GM12891 (cell line): ENCODE measurements at regions not wholly inside any gene's neighbourhood (a gene's known extent, or its start where the extent isn't known, plus 50 kb on each side); places are given as distances from the start of the nearest gene placed in this dataset.
"Not testable (repeated sequence)": the region's sequence is repeated elsewhere in the genome, so short reads cannot be mapped to it uniquely, and the experiment has no call there.

ENCODE experiments used
- DNase-seq: peaks from one replicate; pipeline ENCODE4 v3.0.0; 2011; ENCODE audit warnings: low spot score; ENCODE audit not compliant: insufficient read length
- FAIRE-seq: peaks from 2 replicates; lab custom pipeline; 2011; peaks lifted over from hg19 to GRCh38; lab: Jason Lieb, UNC
- PAX5 ChIP-seq: IDR thresholded peaks from 2 replicates; pipeline ENCODE4 v1.6.1; 2011; ENCODE audit warnings: low read length, moderate library complexity, mild to moderate bottlenecking; ENCODE audit not compliant: insufficient read depth, severe bottlenecking
- POLR2A ChIP-seq: IDR thresholded peaks from 2 replicates; pipeline ENCODE4 v1.6.1; 2011; ENCODE audit warnings: low read depth, low read length, control low read depth
- POLR2AphosphoS5 ChIP-seq: IDR thresholded peaks from 2 replicates; pipeline ENCODE4 v1.6.1; 2011; ENCODE audit warnings: low read depth, low read length, control low read depth
- POU2F2 ChIP-seq: IDR thresholded peaks from 2 replicates; pipeline ENCODE4 v1.6.1; 2011; ENCODE audit warnings: low read depth, mild to moderate bottlenecking, control low read depth, low read length, moderate library complexity
- SPI1 ChIP-seq: IDR thresholded peaks from 2 replicates; pipeline ENCODE4 v1.6.1; 2011; ENCODE audit warnings: low read depth, low read length, control low read depth
- TAF1 ChIP-seq: IDR thresholded peaks from 2 replicates; pipeline ENCODE4 v1.6.1; 2011; ENCODE audit warnings: low read depth, low read length, control low read depth

DNA sequence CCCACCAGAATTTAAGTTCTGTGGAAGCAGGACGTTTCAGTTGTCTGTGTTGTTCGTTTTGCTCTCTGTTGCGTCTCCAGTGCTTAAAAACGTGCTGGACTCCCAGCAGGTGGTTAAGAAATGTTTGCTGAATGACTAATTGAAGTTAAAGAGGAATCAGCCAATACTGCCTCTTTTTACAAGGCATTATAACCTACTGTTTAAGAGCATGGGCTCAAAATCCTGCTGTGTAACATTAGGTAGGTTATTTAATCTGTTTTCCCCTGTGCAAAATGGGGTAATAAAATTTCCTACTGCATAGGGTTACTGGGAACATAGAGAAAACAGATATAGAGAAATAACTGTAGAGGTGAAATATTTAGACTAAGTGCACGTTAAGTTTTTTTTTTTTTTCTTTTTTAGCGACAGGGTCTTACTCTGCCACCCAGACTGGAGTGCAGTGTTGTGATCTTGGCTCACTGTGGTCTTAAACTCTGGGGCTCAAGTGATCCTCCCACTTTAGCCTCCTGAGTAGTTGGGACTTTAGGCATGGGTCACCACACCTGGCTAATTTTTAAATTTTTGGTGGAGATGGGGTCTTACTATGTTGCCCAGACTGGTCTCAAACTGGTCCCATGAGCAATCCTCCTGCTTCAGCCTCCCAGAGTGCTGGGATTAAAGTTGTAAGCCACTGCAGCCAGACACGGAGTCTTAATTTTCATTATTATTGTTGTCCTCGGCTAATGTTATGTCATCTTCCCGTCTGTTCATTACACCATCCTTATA, 139.4 kb upstream of the PRICKLE1 start:
- DNase-seq (no peak), FAIRE-seq (no peak)
- TF ChIP-seq PAX5 (no peak), POLR2A (no peak), SPI1 (no peak), POU2F2 (no peak), TAF1 (no peak), POLR2AphosphoS5 (no peak)

DNA sequence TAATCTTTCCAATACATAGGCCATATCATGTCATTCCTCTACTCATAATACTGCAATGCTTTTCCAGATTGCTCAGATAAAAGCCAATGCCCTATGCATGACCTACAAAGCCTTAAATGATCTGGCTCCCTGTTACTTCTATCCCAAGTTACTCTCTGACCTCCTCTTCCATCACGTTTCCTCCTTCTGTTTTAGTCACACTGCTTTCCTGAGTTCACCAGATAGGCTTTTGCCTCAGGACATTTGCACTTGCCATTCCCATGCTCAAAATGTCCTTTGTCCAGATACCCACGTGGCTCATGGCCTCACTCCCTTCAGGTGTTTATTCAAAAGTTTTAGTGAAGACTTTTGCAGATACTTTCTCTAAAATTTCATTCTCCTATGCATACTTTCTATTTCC, 138.7 kb upstream of the PRICKLE1 start:
- TF ChIP-seq PAX5, result no peak
- TF ChIP-seq SPI1, result no peak
- TF ChIP-seq TAF1, result no peak
- no peak for TF ChIP-seq POLR2AphosphoS5
- no peak for TF ChIP-seq POLR2A
- TF ChIP-seq POU2F2, result no peak
- FAIRE-seq (no peak), DNase-seq (no peak)

DNA sequence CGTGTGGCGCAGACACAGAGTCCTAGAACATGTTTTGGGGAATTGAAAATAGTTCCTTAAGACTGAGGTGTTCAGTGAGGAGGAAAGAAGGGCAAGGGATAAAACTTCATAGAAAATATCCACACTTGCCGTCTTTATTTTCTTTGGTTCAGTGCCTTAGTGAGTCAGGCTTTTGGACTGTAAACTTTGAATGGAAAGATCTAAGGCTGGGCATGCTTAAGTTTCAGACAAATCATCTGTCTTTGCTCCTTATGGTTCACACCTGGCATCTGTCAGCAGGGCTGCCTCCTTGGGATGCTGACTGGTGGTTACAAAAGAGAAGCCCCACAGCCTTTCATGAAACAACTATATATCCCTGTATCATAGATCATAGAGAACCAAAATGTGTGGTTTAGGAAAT, 136.3 kb upstream of the PRICKLE1 start:
- FAIRE-seq (no peak), DNase-seq (no peak)
- no peak for TF ChIP-seq POU2F2
- no peak for TF ChIP-seq TAF1
- TF ChIP-seq SPI1, result no peak
- no peak for TF ChIP-seq POLR2AphosphoS5
- no peak for TF ChIP-seq PAX5
- no peak for TF ChIP-seq POLR2A

DNA sequence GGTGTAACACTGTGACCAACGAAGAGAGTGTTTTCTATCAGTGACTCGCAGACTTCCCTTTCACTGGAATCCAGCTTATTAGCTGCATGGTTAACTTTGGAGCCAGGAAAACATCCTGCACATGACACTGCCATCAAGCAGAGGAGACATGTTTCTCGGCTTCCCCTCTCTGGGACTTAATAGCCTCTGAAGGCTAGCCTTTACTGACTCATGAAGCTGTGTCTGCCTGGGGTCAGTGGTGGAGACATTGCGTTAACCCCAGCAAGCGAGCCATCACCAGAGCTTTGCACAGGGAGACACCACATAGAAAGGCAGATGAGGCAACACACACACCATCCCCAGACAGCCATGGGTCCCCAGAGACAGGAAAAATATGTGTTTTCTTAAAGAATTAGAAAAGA, 126.9 kb upstream of the PRICKLE1 start:
- FAIRE-seq, result no peak
- TF ChIP-seq SPI1, result no peak
- TF ChIP-seq POU2F2, result no peak
- no peak for TF ChIP-seq PAX5
- TF ChIP-seq TAF1, result no peak
- no peak for TF ChIP-seq POLR2A
- TF ChIP-seq POLR2AphosphoS5, result no peak

DNA sequence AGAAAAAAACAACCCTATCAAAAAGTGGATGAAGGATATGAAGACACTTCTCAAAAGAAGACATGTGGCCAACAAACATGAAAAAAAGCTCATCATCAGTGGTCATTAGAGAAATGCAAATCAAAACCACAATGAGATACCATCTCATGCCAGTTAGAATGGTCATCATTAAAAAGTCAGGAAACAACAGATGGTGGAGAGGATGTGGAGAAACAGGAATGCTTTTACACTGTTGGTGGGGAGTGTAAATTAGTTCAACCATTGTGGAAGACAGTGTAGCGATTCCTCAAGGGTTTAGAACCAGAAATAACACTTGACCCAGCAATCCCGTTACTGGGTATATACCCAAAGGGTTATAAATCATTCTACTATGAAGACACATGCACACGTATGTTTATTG, 124.0 kb upstream of the PRICKLE1 start:
- not testable (repeated sequence) for FAIRE-seq, DNase-seq

More for the DNA sequence above, 126.9 kb upstream of the PRICKLE1 start:
- no peak for DNase-seq

DNA sequence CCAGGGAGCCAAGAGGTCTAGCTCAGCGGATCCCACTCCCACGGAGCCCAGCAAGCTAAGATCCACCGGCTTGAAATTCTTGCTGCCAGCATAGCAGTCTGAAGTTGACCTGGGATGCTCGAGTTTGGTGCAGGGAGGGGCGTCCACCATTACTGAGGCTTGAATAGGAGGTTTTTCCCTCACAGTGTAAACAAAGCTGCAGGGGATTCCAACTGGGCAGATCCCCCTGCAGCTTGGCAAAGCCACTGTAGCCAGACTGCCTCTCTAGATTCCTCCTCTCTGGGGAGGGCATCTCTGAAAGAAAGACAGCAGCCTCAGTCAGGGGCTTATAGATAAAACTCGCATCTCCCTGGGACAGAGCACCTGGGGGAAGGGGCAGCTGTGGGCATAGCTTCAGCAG, 118.8 kb upstream of the PRICKLE1 start:
- DNase-seq, FAIRE-seq: not testable (repeated sequence)

DNA sequence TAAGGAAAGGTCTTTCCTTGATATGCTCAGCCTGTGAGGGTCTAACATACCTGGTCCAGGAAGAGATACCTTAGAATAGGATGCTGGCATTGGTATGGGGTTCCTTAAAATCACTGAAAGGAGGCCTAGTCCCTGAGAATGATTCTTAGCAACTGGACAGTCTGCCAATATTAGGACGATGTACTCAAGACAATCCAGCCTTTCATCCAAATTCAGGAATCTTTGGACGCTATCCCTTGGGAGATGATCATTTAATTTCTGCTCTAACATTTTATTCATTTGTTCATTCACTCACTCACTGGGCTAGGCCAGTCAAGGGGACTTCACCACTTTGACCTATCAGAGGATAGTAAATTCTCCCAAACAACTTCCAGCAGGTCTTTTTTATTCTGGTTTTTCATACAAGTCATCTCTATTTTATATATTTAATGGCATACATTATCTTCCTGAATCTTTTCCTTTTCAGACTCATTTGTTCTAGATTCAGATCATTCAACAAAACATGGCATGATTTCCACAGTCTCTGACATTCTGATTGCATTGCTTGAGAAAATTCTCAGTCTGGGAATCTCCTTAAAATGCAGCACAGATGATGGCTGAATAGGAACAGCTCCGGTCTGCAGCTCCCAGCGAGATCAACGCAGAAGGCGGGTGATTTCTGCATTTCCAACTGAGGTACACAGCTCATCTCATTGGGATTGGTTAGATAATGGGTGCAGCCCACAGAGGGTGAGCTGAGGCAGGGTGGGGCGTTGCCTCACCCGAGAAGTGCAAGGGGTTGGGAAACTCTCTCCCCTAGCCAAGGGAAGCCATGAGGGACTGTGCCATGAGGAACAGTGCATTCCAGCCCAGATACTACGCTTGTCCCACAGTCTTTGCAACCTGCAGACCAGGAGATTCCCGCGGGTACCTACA, 118.0 kb upstream of the PRICKLE1 start:
- TF ChIP-seq POLR2AphosphoS5 (no peak), PAX5 (no peak), TAF1 (no peak), SPI1 (no peak), POLR2A (no peak)
- no peak for FAIRE-seq

DNA sequence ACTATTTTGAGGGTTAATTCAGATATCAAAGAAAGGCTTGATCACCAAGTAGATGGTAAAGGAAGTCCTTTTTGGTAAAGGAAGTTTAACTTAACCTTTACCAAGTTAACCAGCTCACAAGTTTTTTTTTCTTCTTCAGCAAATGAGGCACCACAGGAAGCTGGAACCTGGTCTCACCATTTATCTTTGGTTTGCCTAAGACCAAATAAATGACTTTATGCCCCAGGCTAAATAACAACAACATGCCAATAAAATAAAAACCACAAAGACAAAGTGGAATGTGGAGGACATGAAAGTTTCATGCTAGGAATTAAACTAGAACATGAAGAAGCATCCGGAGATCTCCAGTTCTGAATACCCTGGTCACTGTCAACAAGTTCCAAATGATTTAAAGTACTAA, 116.8 kb upstream of the PRICKLE1 start:
- DNase-seq, result no peak
- TF ChIP-seq POLR2AphosphoS5 (no peak), TAF1 (no peak), POU2F2 (no peak), PAX5 (no peak), POLR2A (no peak), SPI1 (no peak)
- FAIRE-seq, result no peak

More for the DNA sequence above, 118.0 kb upstream of the PRICKLE1 start:
- DNase-seq, result no peak

DNA sequence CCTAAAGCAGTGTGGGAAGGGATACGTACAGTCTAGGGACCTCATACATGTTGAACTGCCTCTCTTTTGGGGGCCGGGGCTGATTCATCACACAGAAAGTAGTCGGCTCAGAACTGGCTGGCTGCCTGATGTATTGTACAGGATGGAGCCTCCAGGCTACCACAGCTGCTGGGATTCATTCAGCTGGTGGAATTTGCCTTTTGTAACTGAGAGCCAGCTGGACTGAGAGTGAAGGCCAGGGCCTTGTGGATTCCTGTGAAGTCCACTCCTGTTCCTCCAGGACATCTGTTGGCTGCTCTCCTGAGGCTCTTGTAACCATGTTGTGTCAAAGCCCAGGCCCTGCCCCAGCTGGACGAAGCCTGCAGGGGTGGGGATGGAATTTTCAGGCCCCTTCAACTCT, 116.3 kb upstream of the PRICKLE1 start:
- TF ChIP-seq TAF1 (no peak), SPI1 (no peak)
- DNase-seq (no peak), FAIRE-seq (no peak)
